ENCODE measurements at regions not wholly inside any gene's neighbourhood (a gene's known extent, or its start where the extent isn't known, plus 50 kb on each side); places are given as distances from the start of the nearest gene placed in this dataset.

DNA sequence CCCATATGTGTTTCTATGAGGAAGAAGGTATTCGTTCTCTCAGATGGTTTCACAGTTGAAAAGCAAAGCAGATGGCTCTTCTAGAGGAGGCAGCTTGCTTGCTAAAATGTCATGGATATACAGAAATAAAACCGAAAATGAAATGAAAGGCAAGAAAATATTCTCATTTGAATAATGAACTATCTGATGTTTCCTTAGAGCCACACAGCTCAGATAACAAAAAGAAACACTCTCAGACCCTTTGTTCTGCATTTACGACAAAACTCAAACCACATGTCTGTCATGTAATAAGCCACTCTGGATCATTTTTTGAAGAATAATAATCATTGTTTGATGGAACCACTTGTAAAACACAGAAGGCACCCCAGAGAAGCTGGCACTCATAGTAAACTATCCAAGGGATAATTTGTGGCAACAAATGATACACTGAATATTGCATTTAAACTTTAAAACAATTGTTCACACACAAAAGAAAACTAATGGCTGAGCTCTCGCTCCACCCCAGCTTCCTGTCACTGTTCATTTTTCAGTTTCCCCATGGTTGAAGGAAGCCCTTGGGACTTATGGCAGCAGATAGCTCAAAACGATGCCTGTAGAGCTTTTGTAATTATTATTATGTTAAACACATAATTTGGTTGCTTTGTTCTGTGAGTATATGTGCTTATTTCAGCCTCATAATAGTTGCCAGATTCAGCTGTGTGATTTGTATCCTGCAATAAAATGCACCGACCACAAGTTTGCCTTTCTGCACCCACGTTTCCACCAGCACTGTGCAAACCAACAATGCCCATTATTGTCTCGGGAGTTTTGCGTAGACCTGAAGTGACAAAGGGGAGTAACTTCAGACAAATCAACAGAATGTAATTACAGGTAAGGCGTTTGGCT lies 256.0 kb downstream of the TMEM167A start:
- H3K4me3 ChIP-seq (ENCODE audit: extremely low read depth in 1 of 4, insufficient read depth in 2 of 4, low read depth in 3 of 4, low read length in 4 of 4) = no peak overlapping the region
- H4K5ac ChIP-seq (ENCODE audit: insufficient read length, low read depth, low read length) = no peak overlapping the region
- no peak for FAIRE-seq
- no peak overlapping the region for H2BK15ac ChIP-seq (ENCODE audit: low read length)
- no peak overlapping the region for H3K27ac ChIP-seq (ENCODE audit: low read depth, low read length)
- POLR2A ChIA-PET (ENCODE audit: partially characterized antibody) = no interaction called here
- no peak overlapping the region for H3K56ac ChIP-seq (replicated peaks; ENCODE audit: insufficient read length, low read depth, low read length)
- H3K4me2 ChIP-seq (ENCODE audit: insufficient read depth in 1 of 2, low read depth in 2 of 2, low read length in 2 of 2) = no peak overlapping the region
- H3K18ac ChIP-seq (ENCODE audit: extremely low read depth, low read length) = no peak overlapping the region
- no peak overlapping the region for H4K8ac ChIP-seq (ENCODE audit: extremely low read depth, insufficient read depth, low read length)
- no peak overlapping the region for H2BK120ac ChIP-seq (replicated peaks; ENCODE audit: low read depth, low read length)
- H3K27me3 ChIP-seq (replicated peaks in 1 of 4; ENCODE audit: control insufficient read depth in 3 of 4, extremely low read depth in 1 of 4, insufficient read depth in 3 of 4, low read length in 3 of 4) = peaks cover 0 to 1% (median 0%) of the 10 kb centered on the region in 4 experiments; a peak in 1 of 7 replicates
- peak overlapping the region; percentile 11; the same call in 1 of the 2 replicates for H2AFZ ChIP-seq (ENCODE audit: low read length)
- H2BK12ac ChIP-seq (ENCODE audit: low read depth, low read length) = no peak overlapping the region
- TF ChIP-seq SUZ12 (IDR thresholded peaks at IDR 0.05; ENCODE audit: low read length) (no peak), CEBPB (IDR thresholded peaks at IDR 0.05; ENCODE audit: low read depth, low read length) (no peak)
- H3K4me1 ChIP-seq (replicated peaks in 1 of 4; ENCODE audit: control insufficient read depth in 3 of 4, insufficient read depth in 4 of 4, low read length in 3 of 4) = peaks cover 0 to 7% (median 3%) of the 10 kb centered on the region in 4 experiments; a peak in 4 of 7 replicates
- no peaks in the 10 kb centered on the region for H4K20me1 ChIP-seq (replicated peaks in 1 of 2; ENCODE audit: control insufficient read depth in 1 of 2, insufficient read depth in 2 of 2, low read length in 2 of 2)
- no peaks in the 10 kb centered on the region for H3K79me1 ChIP-seq (ENCODE audit: low read depth, low read length)
- H2BK20ac ChIP-seq (ENCODE audit: low read length) = no peak overlapping the region
- DNase-seq (ENCODE audit: low read depth in 1 of 2, low spot score in 2 of 2) = no peak
- no peaks in the 10 kb centered on the region for H3K9me3 ChIP-seq (ENCODE audit: insufficient read depth in 2 of 2, low read depth in 1 of 2, low read length in 1 of 2)
- H3K14ac ChIP-seq (ENCODE audit: insufficient read length) = no peak overlapping the region
- H3K4ac ChIP-seq (replicated peaks; ENCODE audit: insufficient read length, low read depth, low read length) = no peak overlapping the region
- H4K91ac ChIP-seq (replicated peaks; ENCODE audit: insufficient read length, low read length) = no peak overlapping the region
- no peak overlapping the region for H3K23ac ChIP-seq (ENCODE audit: insufficient read length)
- WGBS, 2 experiments (ENCODE audit: extremely low coverage in 1 of 2, insufficient coverage in 1 of 2, insufficient read length in 1 of 2, insufficient replicate concordance in 2 of 2, low coverage in 1 of 2, low lambda C conversion rate in 2 of 2, missing lambda C conversion rate in 1 of 2) = 85% methylated on average over 10 of the region's 10 CpGs; no CpG with 5 or more reads in 1 of the 2 experiments
- H3K23me2 ChIP-seq (ENCODE audit: low read depth, low read length) = no peaks in the 10 kb centered on the region
- H3K9ac ChIP-seq (replicated peaks in 1 of 4; ENCODE audit: extremely low read depth in 1 of 4, low read depth in 3 of 4, low read length in 3 of 4) = no peak overlapping the region
- no peaks in the 10 kb centered on the region for H3K36me3 ChIP-seq (ENCODE audit: control insufficient read depth in 2 of 4, insufficient read depth in 4 of 4, low read length in 3 of 4)
- H2AK5ac ChIP-seq (ENCODE audit: low read depth, low read length) = no peak overlapping the region
- H3K79me2 ChIP-seq (ENCODE audit: control insufficient read depth in 1 of 2, insufficient read depth in 2 of 2, low read length in 2 of 2) = no peaks in the 10 kb centered on the region
- no peak overlapping the region for H2BK5ac ChIP-seq (ENCODE audit: low read depth, low read length)
- CTCF ChIA-PET (ENCODE audit: partially characterized antibody) = interaction anchor here (1.1 kb wide), 1 partner anchor 26 kb away, joined by 4 read pairs; no protein-coding TSS in a partner anchor

Measured in H1 (cell line).